ENCODE measurements at regions not wholly inside any gene's neighbourhood (a gene's known extent, or its start where the extent isn't known, plus 50 kb on each side); places are given as distances from the start of the nearest gene placed in this dataset.

- TF ChIP-seq CEBPB (IDR thresholded peaks at IDR 0.05; ENCODE audit: low read depth, low read length) (no peak), FOS (IDR thresholded peaks at IDR 0.05; ENCODE audit: low read depth, low read length) (no peak), SMC3 (IDR thresholded peaks at IDR 0.05; ENCODE audit: low read depth, low read length) (no peak), CTCF (conservative IDR thresholded peaks at IDR 0.05; ENCODE audit: low read depth, low read length) (no peak), MXI1 (IDR thresholded peaks at IDR 0.05; ENCODE audit: borderline replicate concordance, low read depth, low read length) (no peak), RAD21 (IDR thresholded peaks at IDR 0.05; ENCODE audit: low read length) (no peak), RFX5 (IDR thresholded peaks at IDR 0.05; ENCODE audit: low read depth, low read length) (no peak), USF2 (IDR thresholded peaks at IDR 0.05; ENCODE audit: low read depth, low read length) (no peak), MAFK (IDR thresholded peaks at IDR 0.05; ENCODE audit: low read depth, low read length) (no peak), POLR2A (IDR thresholded peaks at IDR 0.05; ENCODE audit: low read depth, low read length) (no peak)
Observed at GRCh38 chr22:48863965-48864528, 963.6 kb downstream of the BRD1 start.

Measured in IMR-90 (cell line).